ENCODE measurements at regions not wholly inside any gene's neighbourhood (a gene's known extent, or its start where the extent isn't known, plus 50 kb on each side); places are given as distances from the start of the nearest gene placed in this dataset.

- TF ChIP-seq CTCF (conservative IDR thresholded peaks at IDR 0.05) = no peak
- TF ChIP-seq ZFX (IDR thresholded peaks at IDR 0.05) = no peak
- no peak overlapping the region for H3K27ac ChIP-seq
These were observed 580.7 kb downstream of the KCTD8 start for GRCh38 chr4:43867908-43868307.

- no peak overlapping the region for H3K27ac ChIP-seq
- no peak for TF ChIP-seq ZFX (IDR thresholded peaks at IDR 0.05)
- TF ChIP-seq CTCF (conservative IDR thresholded peaks at IDR 0.05) = no peak
These were observed 573.0 kb downstream of the KCTD8 start for GRCh38 chr4:43875655-43876054.

GRCh38 chr4:43882470-43882869 is 566.1 kb downstream of the KCTD8 start:
- TF ChIP-seq CTCF (conservative IDR thresholded peaks at IDR 0.05) (peak; percentile 14; the same call in 1 of the 2 replicates), ZFX (IDR thresholded peaks at IDR 0.05) (no peak)
- no peak overlapping the region for H3K27ac ChIP-seq

- no peak overlapping the region for H3K27ac ChIP-seq
- TF ChIP-seq CTCF (conservative IDR thresholded peaks at IDR 0.05) (no peak), ZFX (IDR thresholded peaks at IDR 0.05) (no peak)
These were observed 562.4 kb downstream of the KCTD8 start for GRCh38 chr4:43886196-43886595.

- no peak overlapping the region for H3K27ac ChIP-seq
- TF ChIP-seq ZFX (IDR thresholded peaks at IDR 0.05) = no peak
- TF ChIP-seq CTCF (conservative IDR thresholded peaks at IDR 0.05) = no peak
These were observed 549.8 kb downstream of the KCTD8 start for GRCh38 chr4:43898836-43899235.

GRCh38 chr4:43903456-43903855 is 545.2 kb downstream of the KCTD8 start:
- H3K27ac ChIP-seq = no peak overlapping the region
- TF ChIP-seq ZFX (IDR thresholded peaks at IDR 0.05) (no peak), CTCF (conservative IDR thresholded peaks at IDR 0.05) (no peak)

- TF ChIP-seq ZFX (IDR thresholded peaks at IDR 0.05) (no peak), CTCF (conservative IDR thresholded peaks at IDR 0.05) (no peak)
- no peak overlapping the region for H3K27ac ChIP-seq
These were observed 530.2 kb downstream of the KCTD8 start for GRCh38 chr4:43918377-43918776.
